SU-DHL-6 (cell line): ENCODE measurements at regions not wholly inside any gene's neighbourhood (a gene's known extent, or its start where the extent isn't known, plus 50 kb on each side); places are given as distances from the start of the nearest gene placed in this dataset.

Experiments used
- H2AFZ ChIP-seq: fragments of 200-600 bp; sonication (generic); 2 replicates; pipeline ENCODE4 v1.6.1; 2014; ENCODE audit warnings: low read depth, mild to moderate bottlenecking, moderate library complexity, mixed read lengths, antibody characterized with exemption, low read length; ENCODE audit not compliant: severe bottlenecking
- H3F3A ChIP-seq: fragments of 200-600 bp; shearing (Covaris generic); 2 replicates; pipeline ENCODE4 v1.6.0; 2016; ENCODE audit warnings: antibody characterized with exemption, mild to moderate bottlenecking; ENCODE audit not compliant: insufficient read depth
- H3K27ac ChIP-seq: fragments of 200-600 bp; sonication (generic); 2 replicates; pipeline ENCODE4 v1.5.1; 2016; ENCODE audit warnings: low read depth, mild to moderate bottlenecking, low read length, moderate library complexity, mixed read lengths
- H3K27me3 ChIP-seq: fragments of 200-600 bp; sonication (generic), shearing (Covaris generic); 2 replicates; pipeline ENCODE4 v1.6.0; 2014; ENCODE audit warnings: mild to moderate bottlenecking, low read length
- H3K36me3 ChIP-seq: fragments of 200-600 bp; sonication (generic); 2 replicates; pipeline ENCODE4 v1.6.1; 2014; ENCODE audit warnings: mild to moderate bottlenecking, low read length, mixed read lengths
- H3K4me2 ChIP-seq: fragments of 300-600, 200-600 bp; shearing (Covaris generic), sonication (generic); 2 replicates; pipeline ENCODE4 v1.6.0; 2014; ENCODE audit warnings: low read length, low read depth, mild to moderate bottlenecking; ENCODE audit not compliant: poor library complexity, severe bottlenecking
- H3K4me3 ChIP-seq: fragments of 200-600 bp; sonication (generic); 2 replicates; pipeline ENCODE4 v1.5.1; 2014; ENCODE audit warnings: antibody characterized with exemption, low read length, mild to moderate bottlenecking, mixed read lengths; ENCODE audit not compliant: insufficient read depth, poor library complexity, severe bottlenecking
- H3K79me2 ChIP-seq: fragments of 200-600 bp; sonication (generic); 2 replicates; pipeline ENCODE4 v1.6.1; 2014; ENCODE audit warnings: mild to moderate bottlenecking, low read length, moderate library complexity; ENCODE audit not compliant: insufficient read depth
- H3K9ac ChIP-seq: fragments of 200-600 bp; sonication (generic); 2 replicates; pipeline ENCODE4 v1.7.0; 2014; ENCODE audit warnings: mild to moderate bottlenecking, low read length
- H3K9me2 ChIP-seq: fragments of 200-600 bp; sonication (generic); replicated peaks from 2 replicates; pipeline ENCODE4 v1.6.1; 2014; ENCODE audit warnings: low read length; ENCODE audit not compliant: insufficient read depth
- H3K9me3 ChIP-seq: fragments of 200-600 bp; sonication (generic); 2 replicates; pipeline ENCODE4 v1.6.1; 2014; ENCODE audit warnings: low read length, mixed read lengths; ENCODE audit not compliant: insufficient read depth
- H4K20me1 ChIP-seq: fragments of 200-600 bp; sonication (generic); 2 replicates; pipeline ENCODE4 v1.6.1; 2014; ENCODE audit warnings: low read depth, mild to moderate bottlenecking, antibody characterized with exemption, low read length, moderate library complexity, mixed read lengths
- EZH2phosphoT487 ChIP-seq: fragments of 200-600 bp; sonication (generic), shearing (Covaris generic); conservative IDR thresholded peaks from 2 replicates; pipeline ENCODE4 v1.6.1; 2018; ENCODE audit warnings: mild to moderate bottlenecking, antibody characterized with exemption, low read length, moderate library complexity, mixed read lengths
- TF ChIP-seq, protein P1 (sequence below): fragments of 200-600 bp; sonication (generic); IDR thresholded peaks from one replicate; pipeline ENCODE4 v1.5.1; 2017; ENCODE audit warnings: antibody characterized with exemption, mild to moderate bottlenecking, low read length, moderate library complexity; ENCODE audit not compliant: insufficient read depth, poor library complexity, severe bottlenecking

DNA sequence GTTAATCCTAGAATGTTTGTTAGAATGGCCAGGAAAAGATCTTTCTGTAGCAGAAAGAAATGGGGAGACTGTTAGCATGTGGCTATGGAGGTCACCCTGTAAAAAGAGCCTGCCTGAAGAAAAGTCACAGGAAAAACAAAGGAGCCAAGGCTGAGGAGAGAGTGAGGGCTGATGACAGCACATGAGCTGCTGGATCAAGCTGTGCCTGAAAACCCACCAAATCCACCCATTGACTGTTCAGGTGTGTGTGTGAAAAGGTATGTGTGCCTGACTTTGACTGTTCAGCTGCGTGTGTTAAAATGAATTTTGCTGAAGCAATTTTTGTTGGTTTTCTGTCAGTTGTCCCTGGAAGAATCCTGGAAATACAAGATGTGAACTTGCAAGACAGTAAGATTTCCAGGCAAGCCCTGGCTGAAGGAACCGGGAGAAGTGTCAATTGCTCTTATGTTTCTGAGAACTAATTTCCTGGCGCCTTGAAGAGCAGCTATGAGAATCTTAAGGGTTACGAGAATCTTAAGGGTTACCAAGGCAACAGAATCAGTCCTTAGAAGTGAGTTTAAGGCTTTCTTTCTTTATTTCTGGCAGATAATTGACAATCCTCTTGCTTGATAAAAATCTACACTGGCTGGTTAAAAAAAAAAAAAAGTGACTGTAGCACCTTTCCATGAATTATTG, 73.0 kb upstream of the LGALSL start:
- Histone ChIP-seq H3K27me3 (no peaks in the 10 kb centered on the region), H4K20me1 (no peaks in the 10 kb centered on the region), H2AFZ (no peak overlapping the region), H3K4me3 (no peak overlapping the region), H3K27ac (no peak overlapping the region), H3K9me2 (no peaks in the 10 kb centered on the region), H3K79me2 (no peaks in the 10 kb centered on the region), H3K36me3 (no peaks in the 10 kb centered on the region), H3F3A (no peaks in the 10 kb centered on the region), H3K9ac (no peak overlapping the region), H3K4me2 (no peak overlapping the region), H3K9me3 (no peaks in the 10 kb centered on the region)
- no peak for TF ChIP-seq EZH2phosphoT487
- TF ChIP-seq, protein P1, sequence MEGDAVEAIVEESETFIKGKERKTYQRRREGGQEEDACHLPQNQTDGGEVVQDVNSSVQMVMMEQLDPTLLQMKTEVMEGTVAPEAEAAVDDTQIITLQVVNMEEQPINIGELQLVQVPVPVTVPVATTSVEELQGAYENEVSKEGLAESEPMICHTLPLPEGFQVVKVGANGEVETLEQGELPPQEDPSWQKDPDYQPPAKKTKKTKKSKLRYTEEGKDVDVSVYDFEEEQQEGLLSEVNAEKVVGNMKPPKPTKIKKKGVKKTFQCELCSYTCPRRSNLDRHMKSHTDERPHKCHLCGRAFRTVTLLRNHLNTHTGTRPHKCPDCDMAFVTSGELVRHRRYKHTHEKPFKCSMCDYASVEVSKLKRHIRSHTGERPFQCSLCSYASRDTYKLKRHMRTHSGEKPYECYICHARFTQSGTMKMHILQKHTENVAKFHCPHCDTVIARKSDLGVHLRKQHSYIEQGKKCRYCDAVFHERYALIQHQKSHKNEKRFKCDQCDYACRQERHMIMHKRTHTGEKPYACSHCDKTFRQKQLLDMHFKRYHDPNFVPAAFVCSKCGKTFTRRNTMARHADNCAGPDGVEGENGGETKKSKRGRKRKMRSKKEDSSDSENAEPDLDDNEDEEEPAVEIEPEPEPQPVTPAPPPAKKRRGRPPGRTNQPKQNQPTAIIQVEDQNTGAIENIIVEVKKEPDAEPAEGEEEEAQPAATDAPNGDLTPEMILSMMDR = no peak

DNA sequence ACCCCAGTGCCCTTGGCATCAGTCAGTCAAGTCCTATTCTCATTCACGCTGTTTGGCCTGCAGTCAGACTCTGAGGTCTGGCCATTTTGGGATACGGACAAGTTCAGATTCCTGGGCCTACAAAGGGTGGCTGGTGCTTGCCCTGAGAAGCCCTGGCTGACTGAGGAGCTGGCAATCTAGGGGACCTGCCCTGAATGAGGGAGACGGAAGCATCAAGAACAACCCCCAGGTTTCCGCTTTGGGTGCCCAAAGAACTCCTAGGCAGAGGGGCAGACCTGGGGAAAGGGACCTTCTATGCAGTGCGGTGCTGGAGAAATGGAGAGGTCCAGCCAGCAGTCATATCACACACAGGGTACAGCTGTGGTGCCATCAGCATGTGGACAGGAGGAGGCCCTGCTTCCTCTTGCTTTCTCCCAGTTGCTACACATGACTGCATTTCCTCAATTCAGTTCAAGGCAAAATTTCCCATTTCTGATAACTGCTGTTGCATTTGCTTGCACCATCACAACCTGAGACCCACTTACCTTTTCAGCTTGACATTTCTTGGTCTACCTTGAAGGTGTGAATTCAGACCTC, 70.9 kb upstream of the LGALSL start:
- Histone ChIP-seq H3K36me3 (no peaks in the 10 kb centered on the region), H3K27me3 (no peaks in the 10 kb centered on the region), H3K79me2 (no peaks in the 10 kb centered on the region), H3K4me2 (no peak overlapping the region), H3K4me3 (no peak overlapping the region), H3K9me2 (no peaks in the 10 kb centered on the region), H3F3A (no peaks in the 10 kb centered on the region), H3K9me3 (no peaks in the 10 kb centered on the region), H3K27ac (no peak overlapping the region), H4K20me1 (no peaks in the 10 kb centered on the region), H3K9ac (no peak overlapping the region), H2AFZ (no peak overlapping the region)
- TF ChIP-seq EZH2phosphoT487 = no peak
- TF ChIP-seq, protein P1 = no peak

DNA sequence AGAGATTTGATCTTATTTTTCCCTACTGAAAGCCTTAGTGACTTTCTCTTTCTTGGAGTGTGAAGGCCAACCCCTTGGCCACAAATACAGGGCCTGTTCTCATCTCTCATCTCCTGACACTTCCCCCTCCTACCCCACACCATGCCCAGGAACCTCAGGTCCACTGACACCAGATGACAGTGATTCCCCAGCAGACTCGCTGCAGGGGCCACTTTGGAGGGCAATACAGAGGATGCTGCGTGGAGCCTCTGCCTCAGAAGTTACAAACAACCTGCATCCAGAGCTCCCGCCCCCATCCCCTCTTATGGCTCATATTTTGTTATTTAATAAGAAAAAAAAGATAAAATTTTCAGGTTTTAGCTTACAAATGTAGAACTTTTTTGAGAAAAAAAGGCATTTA, 70.1 kb upstream of the LGALSL start:
- Histone ChIP-seq H3F3A (no peaks in the 10 kb centered on the region), H3K4me2 (no peak overlapping the region), H3K27ac (no peak overlapping the region), H3K79me2 (no peaks in the 10 kb centered on the region), H3K9ac (no peak overlapping the region), H3K9me3 (no peaks in the 10 kb centered on the region), H3K9me2 (no peaks in the 10 kb centered on the region), H3K4me3 (no peak overlapping the region), H3K36me3 (no peaks in the 10 kb centered on the region), H2AFZ (no peak overlapping the region), H3K27me3 (no peaks in the 10 kb centered on the region), H4K20me1 (no peaks in the 10 kb centered on the region)
- TF ChIP-seq EZH2phosphoT487 = no peak
- TF ChIP-seq, protein P1 = no peak
